GM12875 (cell line): ENCODE measurements at regions not wholly inside any gene's neighbourhood (a gene's known extent, or its start where the extent isn't known, plus 50 kb on each side); places are given as distances from the start of the nearest gene placed in this dataset.
A peak's percentile ranks its signal among the peaks of the same experiment; 100 is the strongest.

Experiments
- H3K4me3 ChIP-seq: one replicate; pipeline ENCODE4 v1.5.1; 2011; ENCODE audit warnings: low read depth, low read length, control low read depth
- CTCF ChIP-seq: IDR thresholded peaks from 2 replicates; pipeline ENCODE4 v1.5.1; 2011; ENCODE audit warnings: low read depth, mild to moderate bottlenecking, control low read depth, inconsistent platforms, low read length, moderate library complexity, borderline replicate concordance; ENCODE audit not compliant: insufficient read depth

- TF ChIP-seq CTCF = no peak
- no peak overlapping the region for H3K4me3 ChIP-seq
These were observed 127.5 kb upstream of the TNFAIP3 start for GRCh38 chr6:137739544-137739943.

GRCh38 chr6:137740091-137740755 is 126.8 kb upstream of the TNFAIP3 start:
- TF ChIP-seq CTCF = no peak
- H3K4me3 ChIP-seq = no peak overlapping the region

GRCh38 chr6:137740967-137741761 is 125.9 kb upstream of the TNFAIP3 start:
- TF ChIP-seq CTCF = peak; percentile 22; the same call in 1 of the 2 replicates

GRCh38 chr6:137743493-137743892 is 123.6 kb upstream of the TNFAIP3 start:
- no peak overlapping the region for H3K4me3 ChIP-seq
- TF ChIP-seq CTCF = no peak

More at GRCh38 chr6:137740967-137741761, 125.9 kb upstream of the TNFAIP3 start:
- no peak overlapping the region for H3K4me3 ChIP-seq

- TF ChIP-seq CTCF = no peak
- H3K4me3 ChIP-seq = no peak overlapping the region
These were observed 122.2 kb upstream of the TNFAIP3 start for GRCh38 chr6:137744877-137745276.

GRCh38 chr6:137745321-137745720 is 121.7 kb upstream of the TNFAIP3 start:
- no peak for TF ChIP-seq CTCF
- no peak overlapping the region for H3K4me3 ChIP-seq

- TF ChIP-seq CTCF = no peak
- no peak overlapping the region for H3K4me3 ChIP-seq
These were observed 120.8 kb upstream of the TNFAIP3 start for GRCh38 chr6:137746264-137746663.
